ENCODE measurements at regions not wholly inside any gene's neighbourhood (a gene's known extent, or its start where the extent isn't known, plus 50 kb on each side); places are given as distances from the start of the nearest gene placed in this dataset.

GRCh38 chr6:14921170-14921569 is 324.7 kb upstream of the JARID2 start:
- Histone ChIP-seq H3K36me3 (no peaks in the 10 kb centered on the region), H3K27ac (no peak overlapping the region), H3K4me1 (peaks cover 18% of the 10 kb centered on the region), H3K9me3 (no peaks in the 10 kb centered on the region), H3K27me3 (no peaks in the 10 kb centered on the region), H3K4me3 (no peak overlapping the region)
- DNase-seq (ENCODE audit: extremely low spot score in 2 of 2), result no peak
- intact Hi-C loops (cut with DNase I), result no loop called here
- TF ChIP-seq POLR2A (IDR thresholded peaks at IDR 0.05), result no peak
- TF ChIP-seq POLR2AphosphoS5 (IDR thresholded peaks at IDR 0.05; ENCODE audit: insufficient read depth in 1 of 2, low read depth in 1 of 2), result no peak
- no peak for TF ChIP-seq CTCF (IDR thresholded peaks at IDR 0.05)

- no peak for DNase-seq (ENCODE audit: extremely low spot score in 2 of 2)
- Histone ChIP-seq H3K4me3 (no peak overlapping the region), H3K36me3 (no peaks in the 10 kb centered on the region), H3K27ac (no peak overlapping the region), H3K27me3 (no peaks in the 10 kb centered on the region), H3K9me3 (no peaks in the 10 kb centered on the region), H3K4me1 (peaks cover 19% of the 10 kb centered on the region)
- no peak for TF ChIP-seq POLR2A (IDR thresholded peaks at IDR 0.05)
- no peak for TF ChIP-seq CTCF (IDR thresholded peaks at IDR 0.05)
- no peak for TF ChIP-seq POLR2AphosphoS5 (IDR thresholded peaks at IDR 0.05; ENCODE audit: insufficient read depth in 1 of 2, low read depth in 1 of 2)
- intact Hi-C loops (cut with DNase I), result no loop called here
Observed at GRCh38 chr6:14921878-14922671, 323.8 kb upstream of the JARID2 start.

- Histone ChIP-seq H3K4me1 (peaks cover 19% of the 10 kb centered on the region), H3K36me3 (no peaks in the 10 kb centered on the region), H3K27ac (no peak overlapping the region), H3K9me3 (no peaks in the 10 kb centered on the region), H3K27me3 (no peaks in the 10 kb centered on the region), H3K4me3 (no peak overlapping the region)
- intact Hi-C loops (cut with DNase I), result no loop called here
- DNase-seq (ENCODE audit: extremely low spot score in 2 of 2), result no peak
- no peak for TF ChIP-seq POLR2A (IDR thresholded peaks at IDR 0.05)
- no peak for TF ChIP-seq CTCF (IDR thresholded peaks at IDR 0.05)
- TF ChIP-seq POLR2AphosphoS5 (IDR thresholded peaks at IDR 0.05; ENCODE audit: insufficient read depth in 1 of 2, low read depth in 1 of 2), result no peak
Observed at GRCh38 chr6:14922706-14923460, 323.0 kb upstream of the JARID2 start.

GRCh38 chr6:14924126-14925024 is 321.5 kb upstream of the JARID2 start:
- intact Hi-C loops (cut with DNase I), result no loop called here
- H3K36me3 ChIP-seq, result no peaks in the 10 kb centered on the region
- H3K27me3 ChIP-seq, result no peaks in the 10 kb centered on the region
- H3K4me1 ChIP-seq, result peaks cover 19% of the 10 kb centered on the region
- TF ChIP-seq CTCF (IDR thresholded peaks at IDR 0.05), result no peak
- TF ChIP-seq POLR2A (IDR thresholded peaks at IDR 0.05), result no peak
- TF ChIP-seq POLR2AphosphoS5 (IDR thresholded peaks at IDR 0.05; ENCODE audit: insufficient read depth in 1 of 2, low read depth in 1 of 2), result no peak
- no peak for DNase-seq (ENCODE audit: extremely low spot score in 2 of 2)
- no peak overlapping the region for H3K4me3 ChIP-seq
- no peaks in the 10 kb centered on the region for H3K9me3 ChIP-seq
- H3K27ac ChIP-seq, result no peak overlapping the region
